GM23338 (cell line): ENCODE measurements at regions not wholly inside any gene's neighbourhood (a gene's known extent, or its start where the extent isn't known, plus 50 kb on each side); places are given as distances from the start of the nearest gene placed in this dataset.
"Not testable (repeated sequence)": the region's sequence is repeated elsewhere in the genome, so short reads cannot be mapped to it uniquely, and the experiment has no call there.

ENCODE experiments used
- EZH2 ChIP-seq: fragments of 200-600 bp; sonication (generic); IDR thresholded peaks from one replicate; pipeline ENCODE4 v1.8.0; 2017; ENCODE audit warnings: antibody characterized with exemption, mild to moderate bottlenecking, low read depth; ENCODE audit not compliant: unreplicated experiment
- TF ChIP-seq, protein P1 (sequence below), 2 experiments: fragments of 200-600 bp in 1 of 2; sonication (generic) in 1 of 2; conservative IDR thresholded peaks; 2 replicates each; pipeline versions ENCODE4 v1.5.1 to v1.6.1; 2016 to 2017; ENCODE audit warnings: antibody characterized with exemption in 2 of 2, low read depth in 2 of 2, mild to moderate bottlenecking in 2 of 2, moderate library complexity in 1 of 2

DNA sequence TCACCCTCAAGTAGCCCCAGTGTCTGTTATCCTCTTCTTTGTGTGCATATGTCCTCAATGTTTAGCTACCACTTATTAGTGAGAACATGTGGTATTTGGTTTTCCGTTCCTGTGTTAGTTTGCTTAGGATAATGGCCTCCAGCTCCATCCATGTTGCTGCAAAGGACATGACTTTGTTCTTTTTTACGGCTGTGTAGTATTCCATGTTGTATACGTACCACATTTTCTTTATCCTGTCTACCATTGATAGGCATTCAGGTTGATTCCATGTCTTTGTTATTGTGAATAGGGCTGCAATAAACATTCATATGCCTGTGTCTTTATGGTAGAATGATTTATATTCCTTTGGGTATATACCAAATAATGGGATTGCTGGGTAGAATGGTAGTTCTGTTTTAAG, 219.1 kb downstream of the CDCA7 start:
- TF ChIP-seq, protein P1, sequence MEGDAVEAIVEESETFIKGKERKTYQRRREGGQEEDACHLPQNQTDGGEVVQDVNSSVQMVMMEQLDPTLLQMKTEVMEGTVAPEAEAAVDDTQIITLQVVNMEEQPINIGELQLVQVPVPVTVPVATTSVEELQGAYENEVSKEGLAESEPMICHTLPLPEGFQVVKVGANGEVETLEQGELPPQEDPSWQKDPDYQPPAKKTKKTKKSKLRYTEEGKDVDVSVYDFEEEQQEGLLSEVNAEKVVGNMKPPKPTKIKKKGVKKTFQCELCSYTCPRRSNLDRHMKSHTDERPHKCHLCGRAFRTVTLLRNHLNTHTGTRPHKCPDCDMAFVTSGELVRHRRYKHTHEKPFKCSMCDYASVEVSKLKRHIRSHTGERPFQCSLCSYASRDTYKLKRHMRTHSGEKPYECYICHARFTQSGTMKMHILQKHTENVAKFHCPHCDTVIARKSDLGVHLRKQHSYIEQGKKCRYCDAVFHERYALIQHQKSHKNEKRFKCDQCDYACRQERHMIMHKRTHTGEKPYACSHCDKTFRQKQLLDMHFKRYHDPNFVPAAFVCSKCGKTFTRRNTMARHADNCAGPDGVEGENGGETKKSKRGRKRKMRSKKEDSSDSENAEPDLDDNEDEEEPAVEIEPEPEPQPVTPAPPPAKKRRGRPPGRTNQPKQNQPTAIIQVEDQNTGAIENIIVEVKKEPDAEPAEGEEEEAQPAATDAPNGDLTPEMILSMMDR (conservative IDR thresholded peaks at IDR 0.05; ENCODE audit: low read depth in 2 of 2): not testable (repeated sequence)
- not testable (repeated sequence) for TF ChIP-seq EZH2
